ENCODE measurements at regions not wholly inside any gene's neighbourhood (a gene's known extent, or its start where the extent isn't known, plus 50 kb on each side); places are given as distances from the start of the nearest gene placed in this dataset.
"Not testable (repeated sequence)": the region's sequence is repeated elsewhere in the genome, so short reads cannot be mapped to it uniquely, and the experiment has no call there.

- not testable (repeated sequence) for TF ChIP-seq POLR2A (IDR thresholded peaks at IDR 0.05)
- TF ChIP-seq, protein P1, sequence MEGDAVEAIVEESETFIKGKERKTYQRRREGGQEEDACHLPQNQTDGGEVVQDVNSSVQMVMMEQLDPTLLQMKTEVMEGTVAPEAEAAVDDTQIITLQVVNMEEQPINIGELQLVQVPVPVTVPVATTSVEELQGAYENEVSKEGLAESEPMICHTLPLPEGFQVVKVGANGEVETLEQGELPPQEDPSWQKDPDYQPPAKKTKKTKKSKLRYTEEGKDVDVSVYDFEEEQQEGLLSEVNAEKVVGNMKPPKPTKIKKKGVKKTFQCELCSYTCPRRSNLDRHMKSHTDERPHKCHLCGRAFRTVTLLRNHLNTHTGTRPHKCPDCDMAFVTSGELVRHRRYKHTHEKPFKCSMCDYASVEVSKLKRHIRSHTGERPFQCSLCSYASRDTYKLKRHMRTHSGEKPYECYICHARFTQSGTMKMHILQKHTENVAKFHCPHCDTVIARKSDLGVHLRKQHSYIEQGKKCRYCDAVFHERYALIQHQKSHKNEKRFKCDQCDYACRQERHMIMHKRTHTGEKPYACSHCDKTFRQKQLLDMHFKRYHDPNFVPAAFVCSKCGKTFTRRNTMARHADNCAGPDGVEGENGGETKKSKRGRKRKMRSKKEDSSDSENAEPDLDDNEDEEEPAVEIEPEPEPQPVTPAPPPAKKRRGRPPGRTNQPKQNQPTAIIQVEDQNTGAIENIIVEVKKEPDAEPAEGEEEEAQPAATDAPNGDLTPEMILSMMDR (IDR thresholded peaks at IDR 0.05) = not testable (repeated sequence)
These were observed 125.1 kb upstream of the PTPN20 start for GRCh38 chr10:46786125-46786517.

Data from testis (tissue), 2 donors.